ENCODE measurements at regions not wholly inside any gene's neighbourhood (a gene's known extent, or its start where the extent isn't known, plus 50 kb on each side); places are given as distances from the start of the nearest gene placed in this dataset.

- peak; percentile 51 for DNase-seq (ENCODE audit: low read depth)
Measured at GRCh38 chr20:24376311-24377099, 92.9 kb upstream of the SYNDIG1 start.

- DNase-seq (ENCODE audit: low read depth), result no peak
Measured at GRCh38 chr20:24373372-24373771, 96.1 kb upstream of the SYNDIG1 start.

GRCh38 chr20:24370911-24371695 lies 98.3 kb upstream of the SYNDIG1 start:
- no peak for DNase-seq (ENCODE audit: low read depth)

GRCh38 chr20:24370249-24370648 lies 99.2 kb upstream of the SYNDIG1 start:
- no peak for DNase-seq (ENCODE audit: low read depth)

GRCh38 chr20:24368253-24368652 lies 101.2 kb upstream of the SYNDIG1 start:
- no peak for DNase-seq (ENCODE audit: low read depth)

GRCh38 chr20:24366336-24367004 lies 103.0 kb upstream of the SYNDIG1 start:
- DNase-seq (ENCODE audit: low read depth), result peak; percentile 10

GRCh38 chr20:24365670-24366069 lies 103.8 kb upstream of the SYNDIG1 start:
- DNase-seq (ENCODE audit: low read depth), result no peak

- no peak for DNase-seq (ENCODE audit: low read depth)
Measured at GRCh38 chr20:24364482-24364881, 104.9 kb upstream of the SYNDIG1 start.

GRCh38 chr20:24363031-24363430 lies 106.4 kb upstream of the SYNDIG1 start:
- DNase-seq (ENCODE audit: low read depth), result no peak

- no peak for DNase-seq (ENCODE audit: low read depth)
Measured at GRCh38 chr20:24362080-24362479, 107.3 kb upstream of the SYNDIG1 start.

- no peak for DNase-seq (ENCODE audit: low read depth)
Measured at GRCh38 chr20:24361541-24361940, 107.9 kb upstream of the SYNDIG1 start.

GRCh38 chr20:24360531-24360930 lies 108.9 kb upstream of the SYNDIG1 start:
- DNase-seq (ENCODE audit: low read depth), result no peak

GRCh38 chr20:24359321-24360027 lies 110.0 kb upstream of the SYNDIG1 start:
- DNase-seq (ENCODE audit: low read depth), result no peak

- no peak for DNase-seq (ENCODE audit: low read depth)
Measured at GRCh38 chr20:24357931-24358330, 111.5 kb upstream of the SYNDIG1 start.

- DNase-seq (ENCODE audit: low read depth), result no peak
Measured at GRCh38 chr20:24357177-24357576, 112.3 kb upstream of the SYNDIG1 start.

- DNase-seq (ENCODE audit: low read depth), result no peak
Measured at GRCh38 chr20:24353135-24353690, 116.2 kb upstream of the SYNDIG1 start.

GRCh38 chr20:24350923-24351368 lies 118.5 kb upstream of the SYNDIG1 start:
- DNase-seq (ENCODE audit: low read depth), result peak; percentile 53

GRCh38 chr20:24341781-24342180 lies 127.6 kb upstream of the SYNDIG1 start:
- peak; percentile 54 for DNase-seq (ENCODE audit: low read depth)

- no peak for DNase-seq (ENCODE audit: low read depth)
Measured at GRCh38 chr20:24340933-24341332, 128.5 kb upstream of the SYNDIG1 start.

- DNase-seq (ENCODE audit: low read depth), result peak; percentile 43
Measured at GRCh38 chr20:24339210-24339641, 130.2 kb upstream of the SYNDIG1 start.

GRCh38 chr20:24337551-24337950 lies 131.9 kb upstream of the SYNDIG1 start:
- DNase-seq (ENCODE audit: low read depth), result no peak

- peak; percentile 77 for DNase-seq (ENCODE audit: low read depth)
Measured at GRCh38 chr20:24337069-24337468, 132.4 kb upstream of the SYNDIG1 start.

All from EH (cell line).